Stimulated activated CD8-positive, alpha-beta memory T cell treated with anti-CD3 and anti-CD28 coated beads, Interleukin-7, amount 100 ng/mL, for 24 hours (primary cell): ENCODE measurements at regions not wholly inside any gene's neighbourhood (a gene's known extent, or its start where the extent isn't known, plus 50 kb on each side); places are given as distances from the start of the nearest gene placed in this dataset.

Experiments
- DNase-seq: peaks from one replicate; pipeline ENCODE4 v3.0.0-alpha.2; 2020; ENCODE audit warnings: low read depth

DNA sequence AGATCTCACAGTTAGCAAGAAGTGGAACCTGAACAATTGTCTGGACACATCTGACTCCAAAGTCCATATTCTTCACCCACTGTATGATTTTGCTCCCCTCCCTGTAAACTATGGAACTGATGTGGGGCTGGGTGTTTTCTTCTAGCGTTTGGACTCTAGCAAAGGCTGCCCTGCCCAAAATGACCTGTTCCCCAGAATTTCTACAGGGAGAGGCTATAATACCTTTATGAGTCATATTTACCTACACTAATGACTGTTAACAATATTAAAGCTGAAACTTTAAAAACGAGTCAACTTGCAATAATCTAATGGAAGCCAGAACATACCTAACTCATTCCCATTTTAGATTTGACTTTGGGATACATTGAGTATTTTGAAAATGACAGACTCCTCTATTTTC is 531.2 kb upstream of the CFAP20DC start:
- DNase-seq: no peak

DNA sequence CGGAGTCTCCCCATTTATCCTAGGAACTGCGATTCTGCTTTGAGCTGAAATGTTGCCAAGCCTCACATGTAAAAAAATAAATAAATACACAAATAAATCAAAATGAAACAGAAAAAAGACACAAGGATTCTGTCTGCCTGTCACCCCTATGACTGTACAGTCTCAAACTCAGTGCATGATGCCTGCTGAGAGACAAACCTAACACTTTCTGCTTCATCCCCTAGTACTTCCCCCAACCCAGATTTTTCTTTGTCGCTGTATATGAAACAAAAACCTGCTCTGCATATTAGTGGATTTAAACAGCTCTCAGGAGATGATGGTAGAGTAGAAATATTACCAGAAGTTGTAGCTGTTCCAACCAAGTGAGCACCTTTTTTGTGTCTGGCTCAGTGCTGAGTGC is 530.7 kb upstream of the CFAP20DC start:
- no peak for DNase-seq

DNA sequence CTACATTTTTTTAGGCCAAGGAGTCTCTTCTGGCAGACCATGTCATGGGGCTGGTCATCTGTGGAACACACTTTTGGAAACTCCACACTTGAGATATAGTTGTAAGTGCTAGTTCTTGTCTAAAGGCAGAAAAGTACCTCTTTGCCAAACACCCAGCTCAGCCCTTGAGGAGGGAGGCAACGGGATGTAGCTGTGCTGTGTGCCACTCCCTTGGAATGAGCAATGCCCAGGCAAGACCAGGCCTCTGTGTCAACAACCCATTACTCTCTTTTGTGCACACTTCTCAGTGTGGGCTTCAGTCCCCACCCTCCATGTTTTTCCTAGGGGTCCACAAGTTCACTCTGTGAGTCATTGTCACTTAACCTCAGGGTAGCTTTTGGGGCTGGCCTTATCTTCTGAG is 528.3 kb upstream of the CFAP20DC start:
- DNase-seq: no peak

DNA sequence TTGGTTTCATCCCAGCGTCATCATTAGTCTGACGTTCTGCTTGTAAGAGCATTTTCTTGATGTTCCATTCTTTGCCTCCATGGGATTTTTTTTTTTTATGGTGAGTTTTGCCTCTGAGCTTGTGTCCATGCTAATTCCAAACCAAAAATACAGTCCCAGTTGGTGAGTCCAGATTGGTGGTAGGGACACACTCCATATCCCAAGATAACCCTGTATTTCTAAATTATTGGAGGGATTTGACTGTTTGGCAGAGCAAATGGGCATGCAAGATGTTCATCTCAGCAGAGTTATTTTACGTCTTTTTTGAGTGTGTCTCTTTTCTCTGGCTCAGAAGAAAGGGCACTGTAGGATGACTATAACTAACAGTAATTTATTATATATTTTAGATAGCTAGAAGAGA is 526.8 kb upstream of the CFAP20DC start:
- no peak for DNase-seq

DNA sequence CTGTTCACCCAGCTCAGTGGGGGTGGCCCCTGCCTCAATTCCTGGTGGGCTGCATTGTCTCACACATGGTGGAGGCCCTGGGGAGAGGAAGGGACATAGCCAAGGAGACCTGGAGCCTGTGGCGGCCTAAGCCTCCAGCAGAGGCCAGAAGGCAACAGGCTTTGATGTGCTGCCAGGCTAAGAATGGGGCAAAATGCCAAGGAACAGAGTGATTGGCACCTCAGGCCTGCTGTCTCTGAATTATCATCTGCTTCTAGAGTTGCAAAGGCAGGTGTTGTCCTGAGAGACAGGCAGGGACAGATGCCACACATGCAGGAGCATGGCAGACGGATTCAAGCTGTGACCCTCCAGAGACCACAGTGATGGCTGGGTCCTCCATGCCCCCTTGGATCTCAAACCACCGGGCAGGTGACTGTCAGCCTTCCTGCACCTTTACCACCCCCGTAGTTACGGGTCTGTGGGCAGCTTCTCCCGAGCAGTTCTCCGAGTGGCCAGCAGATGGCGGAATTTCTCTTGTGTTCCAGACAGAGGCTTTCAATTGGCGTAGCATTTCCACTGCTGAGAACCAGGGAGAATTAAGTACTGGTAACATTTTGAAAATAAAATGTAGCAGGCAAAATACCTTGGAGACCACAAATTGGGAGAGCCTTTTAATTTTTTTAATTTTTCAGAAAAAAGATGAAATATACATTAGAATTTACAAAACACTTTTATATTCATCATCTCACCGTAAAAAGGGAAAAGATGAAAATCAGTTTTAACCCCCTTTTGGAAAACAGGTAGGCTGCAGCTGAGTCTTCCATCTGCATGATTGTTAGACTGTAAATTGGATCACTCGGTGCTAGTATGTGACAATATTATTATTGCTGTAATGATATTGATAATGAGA is 525.5 kb upstream of the CFAP20DC start:
- peak; percentile 88 for DNase-seq

DNA sequence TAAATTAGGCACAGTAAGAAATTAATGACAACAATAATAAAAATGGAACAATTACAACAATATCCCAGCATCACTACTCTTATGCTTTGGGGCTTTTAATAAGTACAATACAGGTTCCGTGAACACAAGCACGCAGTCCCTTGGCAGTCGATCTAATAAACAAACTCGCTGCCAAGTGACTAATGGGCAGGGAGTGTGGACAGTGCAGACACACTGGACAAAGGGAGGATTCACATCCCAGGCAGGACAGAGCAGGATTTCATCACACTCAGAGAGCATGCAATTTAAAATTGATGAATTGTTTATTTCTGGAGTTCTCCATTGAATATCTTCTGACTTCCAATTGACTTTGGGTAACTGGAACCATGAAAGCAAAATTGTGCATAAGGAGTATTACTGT is 524.1 kb upstream of the CFAP20DC start:
- DNase-seq: no peak

DNA sequence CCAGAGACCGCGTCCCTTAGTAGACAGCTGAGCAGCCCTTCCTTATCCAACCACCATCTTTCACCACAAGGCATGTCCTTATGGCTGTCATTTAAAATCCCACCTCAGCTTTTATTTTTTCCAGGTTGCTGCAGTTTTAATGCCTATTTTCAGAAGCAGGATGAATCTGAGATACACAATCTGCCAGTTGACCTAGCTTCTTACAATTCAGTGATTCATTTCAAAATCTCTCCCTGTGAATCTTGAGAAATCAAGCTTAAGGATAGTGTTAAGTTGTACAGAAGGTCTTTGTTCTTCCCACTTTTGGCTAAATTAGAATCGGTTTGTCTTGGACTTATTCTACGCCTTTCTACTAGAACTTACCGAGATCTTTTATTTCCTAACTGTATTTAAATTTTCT is 522.3 kb upstream of the CFAP20DC start:
- no peak for DNase-seq

DNA sequence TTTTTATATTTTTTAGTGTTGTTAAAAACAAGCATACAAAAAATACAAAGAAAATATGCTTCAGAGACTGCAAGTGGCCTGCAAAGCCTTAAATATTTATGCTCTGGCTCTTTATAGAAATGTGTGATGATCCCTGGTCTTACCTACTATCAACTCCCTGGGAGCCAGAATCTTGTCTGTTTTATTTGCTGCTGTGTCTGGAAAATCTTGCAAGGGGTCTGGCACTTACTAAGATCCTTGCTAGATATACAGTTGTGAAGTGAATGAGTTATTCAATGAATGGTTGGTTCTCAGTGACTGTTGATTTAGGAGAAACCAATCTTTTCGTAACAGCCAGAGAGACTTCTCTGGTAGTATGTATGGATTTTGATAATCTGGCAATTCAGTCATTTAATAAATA is 521.0 kb upstream of the CFAP20DC start:
- DNase-seq: no peak

DNA sequence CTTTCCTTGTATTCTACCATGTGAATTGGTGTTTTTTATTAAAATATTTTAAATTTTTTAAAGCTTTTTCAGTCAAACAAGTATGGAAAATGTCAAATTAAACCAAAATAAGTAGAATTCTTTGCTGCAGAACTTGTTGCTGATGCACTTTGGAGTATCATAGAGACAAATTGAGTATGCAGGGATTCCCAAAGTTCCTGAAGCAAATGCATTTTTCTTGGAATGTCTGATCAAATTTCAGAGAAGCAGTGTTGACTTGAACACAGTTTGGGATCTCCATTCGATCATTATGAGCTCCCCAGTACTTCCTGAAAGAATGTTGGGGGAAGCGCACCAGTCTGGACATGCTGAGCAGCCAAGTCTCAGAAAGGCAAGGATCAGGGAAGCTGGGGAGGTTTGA is 517.8 kb upstream of the CFAP20DC start:
- no peak for DNase-seq

DNA sequence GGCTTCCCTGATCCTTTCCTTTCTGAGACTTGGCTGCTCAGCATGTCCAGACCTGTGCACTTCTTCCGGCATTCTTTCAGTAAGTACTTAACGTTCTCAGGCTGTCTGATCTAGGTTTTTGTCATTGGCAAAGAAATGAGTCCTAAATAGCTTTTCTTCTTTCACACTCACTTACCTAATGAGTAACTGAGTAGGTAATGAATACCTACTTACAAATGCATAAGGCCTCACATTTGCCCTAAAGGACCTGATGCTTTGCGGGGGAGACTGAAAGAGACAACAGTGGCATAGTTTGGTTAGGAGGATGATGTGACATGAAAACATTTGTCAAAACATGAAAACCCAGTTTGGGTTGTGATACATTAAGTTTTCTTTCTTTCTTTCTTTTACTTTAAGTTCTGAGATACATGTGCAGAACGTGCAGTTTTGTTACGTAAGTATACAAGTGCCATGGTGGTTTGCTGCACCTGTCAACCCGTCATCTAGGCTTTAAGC is 516.7 kb upstream of the CFAP20DC start:
- DNase-seq: no peak

DNA sequence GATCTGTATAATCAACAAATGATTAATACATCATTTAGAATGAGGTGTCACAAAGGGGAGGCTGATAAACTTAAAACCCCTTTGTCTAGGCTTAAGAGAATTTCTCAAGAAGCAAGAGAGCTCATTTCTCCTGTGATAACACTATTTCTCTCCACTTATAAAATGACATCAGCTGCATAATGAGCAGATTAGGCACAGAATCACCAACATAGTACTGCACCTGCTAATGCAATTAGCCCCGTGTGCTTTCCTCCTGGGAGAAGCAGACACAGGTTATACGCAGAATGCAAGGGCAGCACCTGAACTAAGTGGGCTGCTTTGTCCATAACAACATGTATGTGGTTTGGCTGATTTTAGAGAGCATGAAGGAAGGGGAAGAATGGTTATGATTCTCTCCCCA is 515.3 kb upstream of the CFAP20DC start:
- DNase-seq: no peak

DNA sequence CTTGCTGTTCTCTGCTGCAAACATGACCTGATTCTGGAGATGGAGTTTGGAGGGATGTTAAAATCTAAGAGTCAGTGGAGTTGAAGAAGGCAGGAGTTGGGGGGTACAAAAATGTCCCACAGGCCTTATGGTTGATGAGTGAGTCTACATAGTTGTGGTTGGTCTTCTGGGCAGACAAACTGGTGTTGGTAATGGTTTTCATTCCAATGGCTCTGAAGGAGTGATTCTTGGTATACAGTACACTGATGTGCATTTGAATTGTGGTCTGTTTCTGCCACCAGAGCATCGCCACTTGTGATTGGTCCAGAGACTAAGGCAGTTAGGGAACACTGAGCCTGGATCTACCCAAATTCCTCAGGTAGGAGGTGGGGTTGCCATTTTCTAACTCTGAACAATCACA is 514.1 kb upstream of the CFAP20DC start:
- DNase-seq: no peak

DNA sequence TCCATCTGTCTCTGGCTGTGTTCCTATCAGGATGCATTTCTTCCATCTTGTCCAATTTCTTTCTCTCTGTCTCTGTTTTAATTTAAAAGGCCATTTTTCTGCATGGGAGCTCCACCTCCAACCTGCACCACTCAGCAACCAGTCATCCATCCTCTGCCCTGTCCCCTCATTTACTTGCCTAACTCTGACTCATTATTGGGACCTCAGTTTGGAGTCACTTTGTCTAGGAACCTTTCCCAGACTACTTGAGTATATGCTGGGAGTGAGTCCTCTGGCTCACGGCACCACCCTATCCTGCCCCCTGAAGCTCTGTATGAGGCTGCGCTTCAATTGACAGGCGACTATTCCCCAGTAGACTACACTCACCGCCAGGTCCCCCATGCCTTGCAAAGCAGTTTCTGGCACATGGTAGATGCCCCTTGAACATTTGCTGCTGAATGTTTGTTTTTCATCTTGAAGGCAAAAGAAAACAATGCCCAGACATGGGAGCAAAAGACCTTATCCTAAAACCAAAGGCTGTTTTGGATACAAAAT is 513.3 kb upstream of the CFAP20DC start:
- no peak for DNase-seq

DNA sequence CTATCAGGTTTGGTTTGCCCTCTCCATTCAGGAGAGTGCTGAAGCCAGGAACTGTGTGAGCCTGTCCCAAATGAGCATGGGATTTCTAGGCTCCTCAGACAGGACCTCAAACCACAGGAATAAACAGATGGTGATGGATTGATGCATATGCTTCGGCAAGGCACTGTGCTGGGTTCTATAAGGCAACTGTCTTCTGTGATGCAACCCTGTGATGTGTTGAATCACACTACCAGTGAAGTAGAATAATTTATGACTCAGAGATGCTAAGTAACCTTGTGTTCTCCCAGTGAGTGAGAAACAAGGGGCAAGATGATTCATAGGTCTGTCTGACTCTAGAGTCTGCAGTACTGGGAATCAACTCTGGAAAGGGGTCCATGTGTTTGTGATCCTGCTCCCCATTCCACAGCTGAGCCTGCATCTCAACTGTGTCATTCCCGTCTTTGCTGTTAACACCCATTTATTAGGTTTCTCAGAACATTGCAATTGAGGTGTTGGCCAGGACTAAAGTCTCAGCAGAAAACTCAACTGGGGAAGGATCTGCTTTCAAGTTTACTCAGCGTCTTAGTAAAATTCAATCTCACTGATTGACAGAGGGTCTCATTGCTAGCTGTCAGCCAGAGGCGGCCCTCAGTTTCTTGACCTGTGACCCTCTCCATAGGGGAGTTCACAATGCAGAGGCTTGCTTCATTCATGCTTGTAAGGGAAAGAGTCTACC is 510.1 kb upstream of the CFAP20DC start:
- DNase-seq: no peak

DNA sequence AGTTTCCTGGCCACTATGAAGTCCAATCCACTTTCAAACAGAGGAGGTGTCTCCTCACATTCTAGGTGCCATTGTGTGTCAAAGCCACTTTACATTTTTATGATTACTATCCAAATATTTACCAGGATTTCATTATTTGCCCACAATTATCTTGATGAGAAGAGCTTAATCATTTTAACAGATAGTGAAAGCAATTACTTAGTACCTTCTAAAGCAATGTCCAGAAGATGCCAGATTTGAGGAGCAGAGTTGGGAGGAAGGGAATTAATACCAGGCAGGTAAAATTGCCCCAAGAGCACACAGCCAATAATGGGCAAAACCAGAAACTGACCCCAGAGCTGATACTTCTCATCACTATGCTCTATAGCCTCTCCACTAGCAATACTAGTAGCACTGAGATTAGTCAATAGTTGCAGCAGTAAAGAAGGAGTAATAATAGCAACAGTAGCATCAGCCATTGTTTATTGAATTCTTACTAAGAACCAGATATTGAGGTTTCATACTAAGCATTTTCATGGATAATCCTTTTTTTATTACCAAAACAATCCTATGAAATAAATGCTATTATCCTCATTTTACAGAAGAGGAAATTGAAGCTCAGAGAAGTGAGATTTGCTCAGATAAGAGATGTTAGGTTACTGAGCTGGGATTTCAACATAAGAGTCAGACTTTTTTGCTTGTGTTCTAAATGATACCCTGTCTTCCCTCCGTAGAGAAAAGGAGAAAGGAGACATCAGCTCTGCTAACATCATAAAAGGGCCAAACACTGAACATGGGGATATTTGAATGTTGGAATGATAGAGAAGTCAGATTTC is 509.3 kb upstream of the CFAP20DC start:
- no peak for DNase-seq

DNA sequence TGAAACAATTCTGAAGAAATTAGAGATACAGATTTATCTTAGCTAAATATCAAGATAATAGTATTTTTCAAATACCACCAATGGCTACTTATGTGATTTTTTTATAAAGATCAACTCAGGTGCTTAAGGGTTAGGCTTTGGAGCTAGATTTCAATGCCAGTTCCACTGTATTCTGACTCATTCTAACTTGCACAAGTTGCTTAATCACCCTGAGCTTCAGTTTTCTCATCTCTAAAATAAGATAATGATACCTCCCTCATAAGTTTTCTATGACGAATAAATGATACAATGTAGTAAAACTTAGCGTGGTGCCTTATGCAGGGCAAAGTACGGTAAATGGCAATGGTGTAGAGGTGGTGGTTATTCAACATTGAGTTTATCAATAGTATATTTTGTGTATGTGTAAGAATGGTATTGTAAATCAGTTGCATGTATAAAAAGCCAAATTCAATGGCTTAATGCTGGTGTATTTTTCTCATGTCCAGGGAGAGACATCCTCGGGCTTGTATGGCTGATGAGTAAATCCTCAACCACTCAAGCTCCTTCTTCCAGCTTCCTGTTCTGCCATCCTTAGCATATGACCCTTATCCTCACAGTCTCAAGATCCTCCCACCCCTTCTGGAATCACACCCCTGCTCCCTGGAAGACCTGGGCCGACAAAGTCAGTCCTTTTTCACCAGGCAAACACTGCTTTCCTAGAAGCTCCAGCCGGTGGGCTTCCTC is 505.9 kb upstream of the CFAP20DC start:
- DNase-seq: no peak

DNA sequence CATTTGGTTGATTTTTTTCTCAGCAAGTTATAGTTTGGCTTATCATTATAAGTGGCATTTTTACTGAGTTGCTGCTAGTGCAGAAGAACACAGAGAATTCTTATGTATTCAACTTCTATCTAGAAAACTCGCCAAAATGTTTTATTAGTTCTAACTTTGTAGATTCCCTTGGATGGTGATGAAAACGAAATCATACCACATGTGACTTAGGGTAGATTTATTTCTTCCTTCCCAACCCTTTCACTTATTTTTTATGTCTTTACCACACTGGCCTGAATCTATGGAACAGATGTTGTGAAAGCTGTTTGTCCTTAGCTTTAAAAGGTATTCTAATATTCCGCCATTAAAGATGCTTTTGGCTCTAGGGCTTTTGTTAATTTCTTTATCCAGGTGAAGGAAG is 503.3 kb upstream of the CFAP20DC start:
- DNase-seq: no peak

DNA sequence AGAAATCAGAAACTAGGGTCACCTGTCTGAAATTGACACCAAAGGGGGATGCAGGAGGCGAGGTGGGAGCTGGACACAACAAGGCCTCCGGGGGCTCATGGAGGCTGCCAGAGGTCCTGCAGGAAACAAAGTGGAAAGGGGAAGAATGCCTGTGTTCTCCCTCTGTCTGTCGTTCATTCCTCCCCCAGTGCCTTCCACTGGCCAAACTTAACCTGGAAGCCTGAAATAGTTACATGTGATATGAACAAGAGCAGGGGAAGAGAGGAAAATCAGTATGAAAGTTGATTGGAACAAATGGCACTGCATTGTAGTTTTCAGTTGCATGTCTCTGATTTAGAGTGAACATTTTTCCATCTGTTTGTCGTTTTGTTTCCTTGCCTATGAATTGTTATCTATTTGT is 502.0 kb upstream of the CFAP20DC start:
- no peak for DNase-seq

DNA sequence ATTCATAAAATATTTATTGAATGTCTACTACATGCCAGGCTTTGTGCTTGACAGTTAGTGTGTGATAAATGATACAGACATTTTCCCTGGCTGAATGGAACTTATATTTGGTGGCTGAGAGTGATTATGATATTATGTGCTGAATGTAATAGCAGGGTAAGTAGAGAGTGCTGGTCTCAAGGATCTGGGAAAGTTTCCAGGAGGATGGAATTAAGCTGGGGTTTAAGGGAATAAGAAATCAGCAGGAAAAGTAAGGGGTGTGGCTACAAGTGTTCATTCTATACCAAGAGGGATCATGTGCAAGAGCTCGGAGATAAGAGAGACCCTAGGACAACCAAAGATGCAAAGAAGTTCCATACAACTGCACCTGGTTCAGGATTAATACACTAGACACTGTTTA is 500.1 kb upstream of the CFAP20DC start:
- no peak for DNase-seq

DNA sequence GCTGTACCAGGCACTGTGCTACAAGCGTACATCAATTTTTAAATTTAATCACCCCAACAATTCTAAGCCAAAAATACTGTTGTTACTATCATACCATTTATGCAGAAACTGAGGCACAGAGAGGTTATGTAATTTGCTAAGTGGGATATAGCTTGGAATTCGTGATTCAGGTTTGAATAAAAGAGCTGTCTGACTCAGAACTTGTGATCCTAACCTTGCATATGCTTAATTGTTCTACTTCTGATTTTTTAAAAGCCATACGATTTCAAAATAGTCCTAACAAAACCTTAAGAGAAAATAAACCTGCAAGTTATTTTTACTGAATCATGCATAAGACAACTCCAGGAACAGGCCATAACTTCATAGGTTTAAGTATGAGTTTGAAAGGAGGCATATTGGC is 498.0 kb upstream of the CFAP20DC start:
- no peak for DNase-seq

DNA sequence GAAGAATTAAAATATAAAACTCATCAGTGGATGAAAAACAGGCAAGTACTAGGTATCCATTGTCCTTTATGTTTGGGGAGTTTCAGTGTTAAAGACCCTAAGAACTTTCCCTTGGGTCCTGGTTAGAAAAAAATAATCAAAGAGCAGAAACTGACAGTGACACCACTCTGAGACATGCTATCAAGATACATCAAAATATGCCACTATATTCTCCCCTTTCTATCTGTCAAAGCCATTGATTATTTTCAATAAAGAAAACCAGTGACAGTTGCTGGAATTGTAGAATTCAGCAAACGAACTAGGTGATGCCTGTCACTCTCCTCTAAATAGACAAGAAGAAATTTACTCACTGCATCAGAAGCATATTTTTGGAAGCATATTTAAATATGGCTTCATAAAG is 496.7 kb upstream of the CFAP20DC start:
- no peak for DNase-seq

DNA sequence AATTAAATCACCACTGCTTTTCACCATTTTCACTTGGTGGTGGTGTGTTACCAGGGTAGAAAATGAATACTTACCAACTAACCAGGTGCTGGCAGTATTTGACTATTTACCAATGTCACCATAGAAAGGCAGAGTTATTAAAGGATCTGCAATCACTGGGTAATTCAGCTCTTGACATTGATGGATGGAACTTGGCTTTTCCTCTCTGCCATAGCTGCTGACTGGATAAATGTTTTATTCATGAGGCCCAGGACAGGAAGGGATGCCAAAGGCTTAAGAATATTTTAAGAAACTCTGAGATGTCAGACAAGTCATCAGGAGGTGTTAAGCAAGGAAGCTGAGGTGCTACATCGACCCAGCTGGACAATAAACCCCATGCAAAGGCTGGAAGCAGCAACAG is 495.5 kb upstream of the CFAP20DC start:
- no peak for DNase-seq
